Karpas-422 (cell line): ENCODE measurements at regions not wholly inside any gene's neighbourhood (a gene's known extent, or its start where the extent isn't known, plus 50 kb on each side); places are given as distances from the start of the nearest gene placed in this dataset.

ENCODE experiments used
- DNase-seq: peaks from one replicate; pipeline ENCODE4 v3.0.0-alpha.2; 2015
- H2AFZ ChIP-seq: fragments of 200-600 bp; sonication (generic); 2 replicates; pipeline ENCODE4 v1.6.1; 2014; ENCODE audit warnings: antibody characterized with exemption, low read length, mixed read lengths
- H3K27ac ChIP-seq: fragments of 200-600 bp; sonication (generic); 2 replicates; pipeline ENCODE4 v1.5.1; 2014; ENCODE audit warnings: mild to moderate bottlenecking, low read length, moderate library complexity
- H3K27me3 ChIP-seq: fragments of 200-600 bp; sonication (generic); 2 replicates; pipeline ENCODE4 v1.6.1; 2014; ENCODE audit warnings: low read length, mixed read lengths
- H3K36me3 ChIP-seq: fragments of 200-600 bp; sonication (generic); 2 replicates; pipeline ENCODE4 v1.6.1; 2014; ENCODE audit warnings: low read length, mixed read lengths; ENCODE audit not compliant: insufficient read depth
- H3K4me1 ChIP-seq: fragments of 200-600 bp; sonication (generic); 2 replicates; pipeline ENCODE4 v1.6.1; 2014; ENCODE audit warnings: mild to moderate bottlenecking, low read length, mixed read lengths
- H3K4me2 ChIP-seq: fragments of 200-600 bp; sonication (generic); 2 replicates; pipeline ENCODE4 v1.6.1; 2014; ENCODE audit warnings: low read length, low read depth, mild to moderate bottlenecking; ENCODE audit not compliant: poor library complexity, severe bottlenecking
- H3K4me3 ChIP-seq: fragments of 200-600 bp; sonication (generic); 2 replicates; pipeline ENCODE4 v1.5.1; 2014; ENCODE audit warnings: mild to moderate bottlenecking, antibody characterized with exemption, low read length, mixed read lengths
- H3K79me2 ChIP-seq: fragments of 200-600 bp; sonication (generic); 2 replicates; pipeline ENCODE4 v1.6.1; 2014; ENCODE audit warnings: mild to moderate bottlenecking, low read length, mixed read lengths
- H3K9ac ChIP-seq: fragments of 200-600 bp; sonication (generic); 2 replicates; pipeline ENCODE4 v1.6.0; 2014; ENCODE audit warnings: low read length
- H3K9me2 ChIP-seq: fragments of 200-600 bp; sonication (generic), shearing (Covaris generic); replicated peaks from 2 replicates; pipeline ENCODE4 v1.6.0; 2014; ENCODE audit warnings: mild to moderate bottlenecking, low read length, moderate library complexity; ENCODE audit not compliant: insufficient read depth
- H3K9me3 ChIP-seq: fragments of 300-700, 200-600 bp; sonication (generic); 2 replicates; pipeline ENCODE4 v1.6.1; 2014; ENCODE audit warnings: low read length, mixed read lengths
- H4K20me1 ChIP-seq: fragments of 200-600 bp; sonication (generic); 2 replicates; pipeline ENCODE4 v1.6.1; 2014; ENCODE audit warnings: mild to moderate bottlenecking, antibody characterized with exemption, low read length, low read depth; ENCODE audit not compliant: insufficient read depth

- no peak overlapping the region for H3K4me3 ChIP-seq
- no peaks in the 10 kb centered on the region for H3K4me1 ChIP-seq
- H3K27me3 ChIP-seq = no peaks in the 10 kb centered on the region
- peaks cover 24% of the 10 kb centered on the region for H3K9me3 ChIP-seq
- no peak for DNase-seq
- H3K4me2 ChIP-seq = no peak overlapping the region
- H3K79me2 ChIP-seq = no peaks in the 10 kb centered on the region
- H3K27ac ChIP-seq = no peak overlapping the region
- no peaks in the 10 kb centered on the region for H3K9me2 ChIP-seq
- H2AFZ ChIP-seq = no peak overlapping the region
- no peak overlapping the region for H3K9ac ChIP-seq
- H4K20me1 ChIP-seq = no peaks in the 10 kb centered on the region
- H3K36me3 ChIP-seq = no peaks in the 10 kb centered on the region
These were observed 585.2 kb downstream of the HAO1 start for GRCh38 chr20:7355051-7355450.

DNA sequence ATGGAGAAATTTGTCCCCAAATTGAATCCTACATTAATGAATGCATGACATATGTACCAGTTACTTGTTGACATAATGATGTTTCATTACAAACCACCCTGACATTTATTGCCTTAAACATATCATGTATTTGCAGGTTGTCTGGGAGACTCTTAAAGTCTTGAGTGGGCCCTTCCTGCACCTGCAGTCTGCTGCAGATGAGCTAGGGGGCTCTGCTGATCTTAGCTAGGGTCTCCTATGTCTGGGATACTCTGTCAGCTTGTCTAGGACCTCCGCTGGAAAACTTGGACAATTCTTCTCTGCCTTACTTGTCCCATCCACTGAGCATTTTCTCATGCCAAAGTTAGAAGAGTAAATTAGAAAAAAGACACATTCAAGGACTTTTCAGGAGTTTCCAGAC, 581.6 kb downstream of the HAO1 start:
- H3K9me3 ChIP-seq = peaks cover 14% of the 10 kb centered on the region
- H2AFZ ChIP-seq = no peak overlapping the region
- H3K9ac ChIP-seq = no peak overlapping the region
- H3K27ac ChIP-seq = no peak overlapping the region
- no peaks in the 10 kb centered on the region for H3K4me1 ChIP-seq
- no peaks in the 10 kb centered on the region for H3K36me3 ChIP-seq
- no peaks in the 10 kb centered on the region for H3K79me2 ChIP-seq
- H4K20me1 ChIP-seq = no peaks in the 10 kb centered on the region
- no peak for DNase-seq
- no peak overlapping the region for H3K4me3 ChIP-seq
- H3K9me2 ChIP-seq = no peaks in the 10 kb centered on the region
- no peaks in the 10 kb centered on the region for H3K27me3 ChIP-seq
- no peak overlapping the region for H3K4me2 ChIP-seq

- Histone ChIP-seq H3K4me2 (no peak overlapping the region), H3K79me2 (no peaks in the 10 kb centered on the region), H4K20me1 (no peaks in the 10 kb centered on the region), H3K9me2 (no peaks in the 10 kb centered on the region), H3K27me3 (no peaks in the 10 kb centered on the region), H3K36me3 (no peaks in the 10 kb centered on the region), H3K27ac (no peak overlapping the region), H3K9me3 (peaks cover 4% of the 10 kb centered on the region), H2AFZ (no peak overlapping the region), H3K4me1 (no peaks in the 10 kb centered on the region), H3K4me3 (no peak overlapping the region), H3K9ac (no peak overlapping the region)
- no peak for DNase-seq
These were observed 580.5 kb downstream of the HAO1 start for GRCh38 chr20:7359739-7360138.

DNA sequence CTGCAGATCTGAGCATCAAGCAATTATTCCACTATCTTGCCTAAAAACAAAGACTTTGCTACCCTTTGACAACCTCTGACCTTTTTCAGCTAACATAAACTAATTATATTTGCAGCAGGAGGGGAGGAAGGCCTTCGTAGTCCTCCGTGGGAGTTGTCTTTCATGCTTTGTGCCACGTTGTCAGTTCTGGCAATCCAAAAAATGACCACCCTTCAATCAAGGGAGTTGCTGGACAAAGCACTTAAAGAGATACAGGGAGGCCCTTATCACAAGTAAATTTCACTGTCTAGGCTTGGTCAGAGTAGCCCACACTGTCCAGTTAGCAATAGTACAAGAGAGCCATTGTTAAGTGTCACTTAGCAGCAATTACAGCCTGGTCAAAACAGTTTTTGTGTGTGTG, 578.9 kb downstream of the HAO1 start:
- Histone ChIP-seq H3K27me3 (no peaks in the 10 kb centered on the region), H3K27ac (no peak overlapping the region), H3K4me1 (no peaks in the 10 kb centered on the region), H3K79me2 (no peaks in the 10 kb centered on the region), H2AFZ (no peak overlapping the region), H3K4me2 (no peak overlapping the region), H3K9ac (no peak overlapping the region), H3K9me2 (no peaks in the 10 kb centered on the region), H3K9me3 (peaks cover 5% of the 10 kb centered on the region), H3K4me3 (no peak overlapping the region), H3K36me3 (no peaks in the 10 kb centered on the region), H4K20me1 (no peaks in the 10 kb centered on the region)
- DNase-seq = no peak

DNA sequence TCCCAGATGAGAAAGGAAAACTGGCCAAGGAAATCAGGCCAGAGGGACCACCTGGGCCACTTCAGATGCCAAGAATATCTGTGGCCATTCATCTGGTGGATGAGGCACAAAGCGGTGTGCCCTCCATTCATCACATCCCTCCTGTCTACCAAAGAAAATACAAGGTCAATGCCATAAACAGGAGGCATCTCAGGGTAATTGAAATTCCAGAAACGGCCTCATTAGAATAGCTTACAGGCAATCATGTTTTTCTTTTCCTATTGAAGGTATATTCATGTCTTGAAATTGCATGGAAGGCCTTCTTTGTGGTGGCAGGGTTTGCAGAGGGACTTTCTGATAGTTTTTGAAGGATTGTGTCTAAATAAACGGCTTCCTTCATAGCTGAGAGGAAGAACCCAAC, 578.3 kb downstream of the HAO1 start:
- DNase-seq = no peak
- H3K79me2 ChIP-seq = no peaks in the 10 kb centered on the region
- no peaks in the 10 kb centered on the region for H4K20me1 ChIP-seq
- no peak overlapping the region for H2AFZ ChIP-seq
- no peak overlapping the region for H3K9ac ChIP-seq
- H3K4me3 ChIP-seq = no peak overlapping the region
- no peaks in the 10 kb centered on the region for H3K9me2 ChIP-seq
- peaks cover 7% of the 10 kb centered on the region for H3K9me3 ChIP-seq
- H3K4me2 ChIP-seq = no peak overlapping the region
- no peaks in the 10 kb centered on the region for H3K27me3 ChIP-seq
- no peaks in the 10 kb centered on the region for H3K4me1 ChIP-seq
- no peaks in the 10 kb centered on the region for H3K36me3 ChIP-seq
- H3K27ac ChIP-seq = no peak overlapping the region

DNA sequence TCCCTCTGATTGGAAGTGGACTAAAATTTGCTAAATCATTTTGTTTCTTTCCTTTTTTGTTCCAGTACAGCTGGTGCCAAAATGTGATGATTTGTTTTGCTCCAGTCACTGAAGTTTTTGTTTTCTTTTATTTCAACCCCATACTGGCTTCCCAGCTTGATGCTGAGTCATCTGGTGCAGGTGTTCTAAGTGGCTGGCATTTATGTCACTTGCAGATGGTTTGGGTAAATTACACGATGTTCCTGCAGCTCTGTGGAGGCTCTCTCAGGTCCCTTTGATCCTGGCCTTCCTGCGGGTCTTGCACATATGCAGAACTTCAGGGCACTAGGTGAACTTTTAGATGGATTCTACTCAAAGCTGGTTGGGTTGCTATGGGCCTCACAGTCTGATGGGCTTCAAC, 577.7 kb downstream of the HAO1 start:
- no peak overlapping the region for H2AFZ ChIP-seq
- no peaks in the 10 kb centered on the region for H3K27me3 ChIP-seq
- H4K20me1 ChIP-seq = no peaks in the 10 kb centered on the region
- no peaks in the 10 kb centered on the region for H3K36me3 ChIP-seq
- no peak overlapping the region for H3K27ac ChIP-seq
- no peak for DNase-seq
- H3K9me3 ChIP-seq = peaks cover 12% of the 10 kb centered on the region
- no peaks in the 10 kb centered on the region for H3K79me2 ChIP-seq
- no peak overlapping the region for H3K9ac ChIP-seq
- no peak overlapping the region for H3K4me3 ChIP-seq
- no peaks in the 10 kb centered on the region for H3K4me1 ChIP-seq
- no peak overlapping the region for H3K4me2 ChIP-seq
- H3K9me2 ChIP-seq = no peaks in the 10 kb centered on the region

GRCh38 chr20:7366189-7366588, 574.1 kb downstream of the HAO1 start:
- no peaks in the 10 kb centered on the region for H3K9me2 ChIP-seq
- no peaks in the 10 kb centered on the region for H3K36me3 ChIP-seq
- no peak overlapping the region for H3K27ac ChIP-seq
- H2AFZ ChIP-seq = no peak overlapping the region
- no peaks in the 10 kb centered on the region for H3K27me3 ChIP-seq
- H3K79me2 ChIP-seq = no peaks in the 10 kb centered on the region
- H3K4me1 ChIP-seq = no peaks in the 10 kb centered on the region
- no peak overlapping the region for H3K9ac ChIP-seq
- no peak overlapping the region for H3K4me3 ChIP-seq
- H4K20me1 ChIP-seq = no peaks in the 10 kb centered on the region
- DNase-seq = no peak
- peaks cover 17% of the 10 kb centered on the region for H3K9me3 ChIP-seq
- H3K4me2 ChIP-seq = no peak overlapping the region

DNA sequence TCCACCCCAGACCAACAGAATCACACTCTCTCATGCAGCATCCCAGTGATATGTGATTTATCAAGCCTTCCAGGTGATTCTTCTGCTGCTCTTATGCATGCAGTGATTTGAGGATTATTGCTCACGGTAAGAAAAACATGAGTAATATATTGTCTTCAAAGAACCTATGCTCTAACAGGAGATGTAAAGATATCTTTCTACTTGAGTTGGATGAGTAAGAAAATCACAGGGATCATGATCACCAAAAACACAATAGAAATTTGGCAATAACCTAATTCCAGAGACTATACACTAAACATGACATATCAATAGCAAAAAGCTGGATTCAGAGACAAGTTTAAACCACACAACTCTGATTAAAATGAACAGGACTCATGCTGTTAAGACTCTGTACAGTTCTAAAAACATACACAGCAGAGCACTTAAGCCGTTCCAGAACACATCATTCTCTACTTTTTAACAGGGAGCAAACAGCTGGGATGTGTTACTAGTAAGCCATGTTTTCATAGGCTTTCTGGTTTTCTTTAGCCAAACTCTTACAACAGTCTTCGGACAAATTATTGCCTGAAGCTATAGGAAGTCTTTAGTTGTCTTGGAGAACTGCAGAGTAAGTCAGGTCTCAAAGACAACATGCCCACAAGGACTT, 568.6 kb downstream of the HAO1 start:
- Histone ChIP-seq H3K4me2 (no peak overlapping the region), H3K9ac (no peak overlapping the region), H4K20me1 (no peaks in the 10 kb centered on the region), H3K36me3 (no peaks in the 10 kb centered on the region), H3K9me2 (no peaks in the 10 kb centered on the region), H3K27me3 (no peaks in the 10 kb centered on the region), H3K79me2 (no peaks in the 10 kb centered on the region), H2AFZ (no peak overlapping the region), H3K4me3 (no peak overlapping the region), H3K27ac (no peak overlapping the region), H3K9me3 (peaks cover 9% of the 10 kb centered on the region; the same call in 1 of the 2 replicates), H3K4me1 (no peaks in the 10 kb centered on the region)
- DNase-seq = no peak

DNA sequence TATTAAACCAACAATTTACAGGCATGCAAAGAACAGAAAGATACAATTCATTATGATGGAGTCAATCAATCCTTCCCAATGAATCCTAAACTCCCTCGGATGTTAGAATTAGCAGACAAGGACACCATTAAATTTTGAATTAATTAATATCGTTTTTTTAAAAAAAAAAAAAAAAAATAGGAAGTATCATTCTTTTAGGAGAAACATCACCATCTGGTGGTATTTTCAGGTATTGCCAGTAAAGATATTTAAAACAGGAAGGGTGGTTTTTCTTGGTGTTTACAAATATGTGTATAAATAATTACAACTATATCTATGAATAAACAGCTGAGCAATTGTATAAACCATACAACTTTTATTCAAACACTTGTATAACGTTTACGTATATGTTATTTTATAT, 564.4 kb downstream of the HAO1 start:
- no peaks in the 10 kb centered on the region; the same call in 1 of the 2 replicates for H3K9me3 ChIP-seq
- DNase-seq = peak; percentile 71
- H3K9me2 ChIP-seq = no peaks in the 10 kb centered on the region

More for the DNA sequence above, 564.4 kb downstream of the HAO1 start:
- Histone ChIP-seq H3K9ac (no peak overlapping the region), H3K79me2 (no peaks in the 10 kb centered on the region), H3K4me3 (no peak overlapping the region), H3K4me1 (no peaks in the 10 kb centered on the region), H4K20me1 (no peaks in the 10 kb centered on the region), H3K4me2 (no peak overlapping the region), H3K36me3 (no peaks in the 10 kb centered on the region), H3K27me3 (no peaks in the 10 kb centered on the region), H3K27ac (no peak overlapping the region), H2AFZ (no peak overlapping the region)
